ENCODE measurements at regions not wholly inside any gene's neighbourhood (a gene's known extent, or its start where the extent isn't known, plus 50 kb on each side); places are given as distances from the start of the nearest gene placed in this dataset.

DNA sequence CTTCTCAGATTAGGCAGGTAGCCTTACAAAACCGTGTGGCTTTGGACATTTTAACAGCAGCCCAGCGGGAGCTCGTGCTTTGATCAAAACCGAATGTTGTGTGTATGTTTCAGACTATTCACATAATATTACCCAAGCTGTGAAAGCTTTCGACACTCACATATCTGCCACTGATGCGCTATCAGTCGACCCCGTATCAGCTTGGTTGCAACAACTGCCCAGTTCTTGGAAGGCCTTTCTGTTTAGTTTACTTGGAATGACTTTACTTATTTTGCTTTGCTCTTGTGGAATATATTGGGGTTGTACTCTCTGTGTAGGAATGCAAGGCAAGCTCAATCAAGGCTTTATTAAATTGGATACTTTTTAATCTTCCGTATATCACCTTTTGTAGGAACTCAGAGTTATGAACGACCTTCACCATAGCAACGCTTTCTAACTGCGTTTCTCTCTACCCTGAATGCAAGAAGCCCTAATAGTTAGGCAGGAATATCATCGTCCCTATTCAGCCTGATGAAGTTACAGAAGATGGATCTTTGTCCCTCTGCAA, 107.5 kb downstream of the GLUD2 start:
- no peaks in the 10 kb centered on the region for H3K36me3 ChIP-seq (replicated peaks in 1 of 2; ENCODE audit: control extremely low read depth in 1 of 2, control insufficient read depth in 1 of 2, extremely low read depth in 1 of 2, insufficient read depth in 2 of 2, low read length in 1 of 2)
- no peak overlapping the region for H3K27ac ChIP-seq (ENCODE audit: low read length in 2 of 2)
- no peak overlapping the region for H2AFZ ChIP-seq (ENCODE audit: insufficient read depth, low read depth, low read length, poor library complexity, severe bottlenecking)
- H3K4me2 ChIP-seq (replicated peaks; ENCODE audit: low read depth, low read length, poor library complexity, severe bottlenecking): no peak overlapping the region
- H3K9ac ChIP-seq (ENCODE audit: low read length): no peak overlapping the region
- CTCF ChIA-PET: no interaction called here
- no peaks in the 10 kb centered on the region for H3K79me2 ChIP-seq (ENCODE audit: control insufficient read depth, insufficient read depth, low read length)
- whole genome bisulfite sequencing (ENCODE audit: insufficient coverage): 80% methylated on average over 1 of the region's 13 CpGs
- no peak for TF ChIP-seq EZH2 (IDR thresholded peaks at IDR 0.05; ENCODE audit: borderline replicate concordance, insufficient read depth, low read depth, low read length, poor library complexity, severe bottlenecking)
- TF ChIP-seq, protein P1, sequence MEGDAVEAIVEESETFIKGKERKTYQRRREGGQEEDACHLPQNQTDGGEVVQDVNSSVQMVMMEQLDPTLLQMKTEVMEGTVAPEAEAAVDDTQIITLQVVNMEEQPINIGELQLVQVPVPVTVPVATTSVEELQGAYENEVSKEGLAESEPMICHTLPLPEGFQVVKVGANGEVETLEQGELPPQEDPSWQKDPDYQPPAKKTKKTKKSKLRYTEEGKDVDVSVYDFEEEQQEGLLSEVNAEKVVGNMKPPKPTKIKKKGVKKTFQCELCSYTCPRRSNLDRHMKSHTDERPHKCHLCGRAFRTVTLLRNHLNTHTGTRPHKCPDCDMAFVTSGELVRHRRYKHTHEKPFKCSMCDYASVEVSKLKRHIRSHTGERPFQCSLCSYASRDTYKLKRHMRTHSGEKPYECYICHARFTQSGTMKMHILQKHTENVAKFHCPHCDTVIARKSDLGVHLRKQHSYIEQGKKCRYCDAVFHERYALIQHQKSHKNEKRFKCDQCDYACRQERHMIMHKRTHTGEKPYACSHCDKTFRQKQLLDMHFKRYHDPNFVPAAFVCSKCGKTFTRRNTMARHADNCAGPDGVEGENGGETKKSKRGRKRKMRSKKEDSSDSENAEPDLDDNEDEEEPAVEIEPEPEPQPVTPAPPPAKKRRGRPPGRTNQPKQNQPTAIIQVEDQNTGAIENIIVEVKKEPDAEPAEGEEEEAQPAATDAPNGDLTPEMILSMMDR (IDR thresholded peaks at IDR 0.05): no peak
- intact Hi-C loops (cut with micrococcal nuclease): no loop called here
- Mint-ChIP-seq H3K9me3 (ENCODE audit: insufficient read depth) (no peaks in the 10 kb centered on the region), H3K4me3 (no peak overlapping the region), H3K27me3 (no peaks in the 10 kb centered on the region), H3K4me1 (no peaks in the 10 kb centered on the region), H3K27ac (no peak overlapping the region)
- H3K4me1 ChIP-seq (ENCODE audit: control insufficient read depth in 2 of 2, insufficient read depth in 2 of 2, low read length in 2 of 2): no peaks in the 10 kb centered on the region
- POLR2A ChIA-PET: interaction anchor here (0.7 kb wide), 1 partner anchor 444 kb away, joined by 3 read pairs; no protein-coding TSS in a partner anchor
- no peaks in the 10 kb centered on the region for H3K9me3 ChIP-seq (ENCODE audit: control extremely low read depth in 1 of 3, control insufficient read depth in 2 of 3, insufficient read depth in 1 of 3, low read length in 2 of 3)
- no peak for ATAC-seq (ENCODE audit: low read depth)
- H3K27me3 ChIP-seq (replicated peaks in 1 of 4; ENCODE audit: control extremely low read depth in 1 of 4, control insufficient read depth in 3 of 4, insufficient read depth in 4 of 4, low read length in 3 of 4): no peaks in the 10 kb centered on the region
- no peak for DNase-seq
- no peaks in the 10 kb centered on the region for H4K20me1 ChIP-seq (ENCODE audit: control insufficient read depth, insufficient read depth, low read length, poor library complexity, severe bottlenecking)
- H3K4me3 ChIP-seq (ENCODE audit: control extremely low read depth in 1 of 5, extremely low read depth in 1 of 5, insufficient read depth in 1 of 5, low read depth in 2 of 5, low read length in 4 of 5): no peak overlapping the region

DNA sequence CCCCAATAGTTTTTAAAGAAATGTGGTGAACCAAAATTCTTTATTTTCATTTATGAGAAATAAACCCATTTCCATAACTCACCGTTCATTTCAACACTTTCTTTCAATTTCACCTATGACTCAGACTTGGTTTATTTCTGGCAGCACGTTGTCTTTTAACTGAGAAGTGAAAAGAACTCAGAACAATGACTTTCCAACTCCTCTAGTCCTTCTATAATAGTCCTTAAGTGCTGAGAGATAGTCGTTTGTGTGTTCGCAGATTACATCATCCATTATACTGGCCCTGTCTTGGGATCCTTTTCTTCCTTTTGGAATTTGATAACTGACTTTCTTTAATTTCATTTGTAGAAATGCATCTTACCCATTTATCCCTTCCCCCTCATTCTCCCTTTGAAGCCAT, 113.6 kb downstream of the GLUD2 start:
- ChIA-PET CTCF (no interaction called here), POLR2A (no interaction called here)
- no peaks in the 10 kb centered on the region for H3K27me3 Mint-ChIP-seq
- Histone ChIP-seq H3K27ac (ENCODE audit: low read length in 2 of 2) (no peak overlapping the region), H3K9me3 (ENCODE audit: control extremely low read depth in 1 of 3, control insufficient read depth in 2 of 3, insufficient read depth in 1 of 3, low read length in 2 of 3) (no peaks in the 10 kb centered on the region), H3K4me2 (replicated peaks; ENCODE audit: low read depth, low read length, poor library complexity, severe bottlenecking) (no peak overlapping the region), H3K4me3 (ENCODE audit: control extremely low read depth in 1 of 5, extremely low read depth in 1 of 5, insufficient read depth in 1 of 5, low read depth in 2 of 5, low read length in 4 of 5) (no peak overlapping the region), H3K36me3 (replicated peaks in 1 of 2; ENCODE audit: control extremely low read depth in 1 of 2, control insufficient read depth in 1 of 2, extremely low read depth in 1 of 2, insufficient read depth in 2 of 2, low read length in 1 of 2) (no peaks in the 10 kb centered on the region), H3K4me1 (ENCODE audit: control insufficient read depth in 2 of 2, insufficient read depth in 2 of 2, low read length in 2 of 2) (no peaks in the 10 kb centered on the region), H3K9ac (ENCODE audit: low read length) (no peak overlapping the region), H4K20me1 (ENCODE audit: control insufficient read depth, insufficient read depth, low read length, poor library complexity, severe bottlenecking) (no peaks in the 10 kb centered on the region), H3K27me3 (replicated peaks in 1 of 4; ENCODE audit: control extremely low read depth in 1 of 4, control insufficient read depth in 3 of 4, insufficient read depth in 4 of 4, low read length in 3 of 4) (no peaks in the 10 kb centered on the region), H2AFZ (ENCODE audit: insufficient read depth, low read depth, low read length, poor library complexity, severe bottlenecking) (no peak overlapping the region), H3K79me2 (ENCODE audit: control insufficient read depth, insufficient read depth, low read length) (no peaks in the 10 kb centered on the region)
- DNase-seq: no peak
- H3K9me3 Mint-ChIP-seq (ENCODE audit: insufficient read depth): no peaks in the 10 kb centered on the region
- TF ChIP-seq, protein P1 (IDR thresholded peaks at IDR 0.05): no peak
- TF ChIP-seq EZH2 (IDR thresholded peaks at IDR 0.05; ENCODE audit: borderline replicate concordance, insufficient read depth, low read depth, low read length, poor library complexity, severe bottlenecking): no peak
- H3K27ac Mint-ChIP-seq: no peak overlapping the region
- no CpG with 5 or more reads among the region's 4 CpGs for WGBS (ENCODE audit: insufficient coverage)
- H3K4me3 Mint-ChIP-seq: no peak overlapping the region
- H3K4me1 Mint-ChIP-seq: no peaks in the 10 kb centered on the region
- intact Hi-C loops (cut with micrococcal nuclease): no loop called here
- ATAC-seq (ENCODE audit: low read depth): no peak

Measured in B cell (primary cell).